GM18867 (cell line): ENCODE measurements at regions not wholly inside any gene's neighbourhood (a gene's known extent, or its start where the extent isn't known, plus 50 kb on each side); places are given as distances from the start of the nearest gene placed in this dataset.

Experiments
- ATAC-seq: cut with Tn5 transposase; IDR thresholded peaks from one replicate; pipeline ENCODE4 v1.9.1; 2021; ENCODE audit warnings: mild to moderate bottlenecking, moderate library complexity; ENCODE audit not compliant: unreplicated experiment

- ATAC-seq: no peak
These were observed 179.8 kb upstream of the S1PR3 start for GRCh38 chr9:88811511-88811910.

- no peak for ATAC-seq
These were observed 178.2 kb upstream of the S1PR3 start for GRCh38 chr9:88812938-88813637.

GRCh38 chr9:88813638-88814209, 177.5 kb upstream of the S1PR3 start:
- no peak for ATAC-seq

GRCh38 chr9:88814577-88814976, 176.7 kb upstream of the S1PR3 start:
- no peak for ATAC-seq

DNA sequence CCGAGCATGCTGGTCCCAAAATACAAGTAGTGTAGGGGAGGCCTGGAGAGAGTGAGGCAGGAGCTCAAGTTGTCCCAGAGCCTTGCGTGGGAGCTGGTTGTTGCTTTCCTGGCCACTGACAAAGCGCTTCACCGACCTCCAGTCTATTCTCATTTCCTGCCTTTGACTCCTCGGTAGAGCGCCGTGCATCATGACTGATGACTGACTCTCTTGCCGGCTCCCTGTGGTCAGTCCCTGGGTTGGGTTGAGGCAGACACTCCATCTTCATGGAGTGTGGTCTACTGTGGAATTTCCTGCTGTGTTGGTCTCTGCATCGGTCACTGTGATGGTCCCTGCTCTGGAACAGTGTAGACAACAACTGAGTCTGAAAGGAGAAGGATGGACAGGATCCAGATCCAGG, 175.1 kb upstream of the S1PR3 start:
- no peak for ATAC-seq

- ATAC-seq: no peak
These were observed 174.7 kb upstream of the S1PR3 start for GRCh38 chr9:88816591-88816990.

- no peak for ATAC-seq
These were observed 173.6 kb upstream of the S1PR3 start for GRCh38 chr9:88817628-88818027.

GRCh38 chr9:88818495-88819201, 172.6 kb upstream of the S1PR3 start:
- ATAC-seq: no peak

DNA sequence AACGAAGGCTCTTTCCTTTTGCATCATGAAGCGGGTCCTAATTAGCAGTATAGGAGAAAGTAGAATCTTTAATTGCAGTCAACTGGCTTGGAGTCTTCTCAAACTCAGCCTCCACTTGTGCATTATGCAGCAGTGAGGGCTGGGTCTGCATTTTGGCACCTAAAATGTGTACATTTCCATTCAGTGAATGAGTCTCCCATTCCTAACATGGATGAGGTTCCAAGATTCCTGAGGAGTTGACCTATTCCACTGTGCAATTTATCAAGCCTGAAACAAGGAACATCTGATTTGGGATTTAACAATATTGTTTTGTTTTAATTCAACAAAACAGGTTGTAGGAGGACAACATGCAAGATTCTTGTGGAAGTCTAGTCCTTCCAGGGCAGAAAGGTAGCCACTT, 171.8 kb upstream of the S1PR3 start:
- ATAC-seq: no peak

DNA sequence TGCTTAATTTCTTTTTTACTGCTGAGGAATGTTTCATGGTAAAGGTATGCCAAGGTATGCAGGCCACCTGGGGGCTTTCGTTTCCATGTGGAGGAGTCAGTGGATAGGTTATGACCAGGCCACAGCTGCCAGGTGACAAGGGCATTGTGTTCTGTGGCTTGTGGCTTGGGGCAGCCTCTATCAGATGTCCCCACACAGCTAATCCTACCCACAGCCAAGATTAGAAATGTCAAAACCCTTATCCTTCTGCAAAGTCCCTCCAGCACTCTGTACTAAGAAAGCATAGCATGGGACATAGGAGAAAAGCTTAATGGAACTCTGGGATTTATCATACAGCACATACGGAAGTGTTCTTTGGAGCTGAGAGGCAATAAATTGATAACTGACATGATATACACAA, 171.2 kb upstream of the S1PR3 start:
- no peak for ATAC-seq

DNA sequence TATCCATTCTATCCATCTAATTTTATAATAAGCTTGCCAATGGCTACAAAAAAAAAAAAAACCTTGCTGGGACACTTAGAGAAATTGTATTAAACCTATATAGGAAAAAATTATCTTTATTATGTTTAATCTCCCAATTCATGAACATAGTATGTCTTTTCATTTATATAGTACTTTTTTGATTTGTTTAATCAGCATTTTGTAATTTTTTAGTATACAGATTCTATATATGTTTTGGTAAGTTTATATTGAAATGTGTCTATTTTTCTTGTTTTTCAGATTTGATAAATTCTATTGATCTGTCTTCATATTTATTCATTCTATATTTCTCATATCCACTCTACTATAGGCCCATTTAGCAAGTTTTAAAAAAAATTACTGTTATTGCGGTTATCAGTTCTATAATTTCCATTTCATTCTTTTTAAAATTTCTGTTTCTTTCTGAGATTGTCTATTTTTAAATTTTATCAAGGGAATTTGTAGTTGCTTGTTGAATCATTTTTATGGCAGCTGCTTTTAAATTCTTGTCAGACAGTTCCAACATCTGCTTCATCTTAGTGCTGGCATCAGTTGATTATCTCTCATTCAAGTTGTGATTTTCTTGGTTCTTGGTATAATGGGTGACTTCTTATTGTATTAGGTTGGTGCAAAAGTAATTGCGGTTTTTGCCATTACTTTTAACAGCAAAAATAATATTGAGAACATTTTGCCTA, 170.1 kb upstream of the S1PR3 start:
- no peak for ATAC-seq

DNA sequence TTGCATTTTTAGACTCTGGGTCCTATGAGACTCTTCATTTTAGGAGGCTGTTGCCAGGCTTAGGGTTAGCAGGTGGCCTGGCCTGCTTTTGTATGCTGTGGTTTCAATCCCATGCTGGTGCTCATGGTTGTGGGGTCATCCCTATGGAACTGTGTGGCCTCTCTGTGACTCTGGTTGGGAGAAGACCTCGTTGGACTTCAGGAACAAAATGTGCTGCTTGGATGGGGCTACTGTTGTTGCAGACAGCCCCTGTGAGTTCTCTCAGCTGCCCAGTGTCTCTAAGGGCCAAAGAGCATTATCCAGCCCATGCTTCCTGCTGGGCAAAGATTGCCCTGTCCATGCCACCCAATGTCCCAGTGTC, 169.5 kb upstream of the S1PR3 start:
- no peak for ATAC-seq

DNA sequence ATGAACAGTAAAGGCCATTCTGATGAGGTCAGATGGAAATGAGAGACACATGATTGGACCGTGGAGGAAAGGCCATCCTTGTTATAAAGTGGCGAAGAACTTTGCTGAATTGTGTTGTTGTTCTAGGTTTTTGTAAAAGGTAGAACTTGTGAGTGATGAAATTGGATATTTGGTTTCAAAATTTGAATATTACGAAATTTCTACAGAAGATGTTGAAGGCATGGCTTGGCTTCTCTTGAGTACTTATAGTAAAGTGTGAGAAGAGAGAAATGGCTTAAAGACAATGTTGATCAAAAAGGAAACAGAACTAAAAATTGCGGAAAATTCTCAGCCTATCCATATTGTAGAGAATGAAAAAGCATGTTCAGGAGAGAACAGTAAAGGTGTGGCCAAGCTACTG, 166.6 kb upstream of the S1PR3 start:
- no peak for ATAC-seq

- ATAC-seq: no peak
These were observed 165.1 kb upstream of the S1PR3 start for GRCh38 chr9:88826181-88826580.

- ATAC-seq: no peak
These were observed 164.5 kb upstream of the S1PR3 start for GRCh38 chr9:88826771-88827181.

GRCh38 chr9:88828018-88828417, 163.2 kb upstream of the S1PR3 start:
- no peak for ATAC-seq

GRCh38 chr9:88828492-88828974, 162.7 kb upstream of the S1PR3 start:
- ATAC-seq: no peak

DNA sequence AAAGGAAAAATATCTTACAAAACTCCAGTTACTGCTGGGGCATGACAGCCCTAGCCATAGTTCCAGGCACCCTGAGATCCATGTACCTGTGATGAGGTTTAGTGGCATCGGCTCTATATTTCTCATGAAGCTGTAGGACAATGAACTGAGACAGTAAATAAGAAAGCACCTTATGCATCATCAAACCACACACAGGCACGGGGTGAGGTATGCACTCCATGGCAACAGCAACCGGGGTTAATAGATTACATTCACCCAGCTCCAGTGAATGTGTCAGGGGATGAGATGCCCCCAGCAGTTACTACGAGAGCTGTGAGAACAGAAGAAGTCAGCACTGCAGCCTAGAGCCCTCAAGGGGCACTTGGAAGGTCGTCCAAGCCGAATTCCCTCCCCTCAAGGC, 162.0 kb upstream of the S1PR3 start:
- ATAC-seq: peak; percentile 67

DNA sequence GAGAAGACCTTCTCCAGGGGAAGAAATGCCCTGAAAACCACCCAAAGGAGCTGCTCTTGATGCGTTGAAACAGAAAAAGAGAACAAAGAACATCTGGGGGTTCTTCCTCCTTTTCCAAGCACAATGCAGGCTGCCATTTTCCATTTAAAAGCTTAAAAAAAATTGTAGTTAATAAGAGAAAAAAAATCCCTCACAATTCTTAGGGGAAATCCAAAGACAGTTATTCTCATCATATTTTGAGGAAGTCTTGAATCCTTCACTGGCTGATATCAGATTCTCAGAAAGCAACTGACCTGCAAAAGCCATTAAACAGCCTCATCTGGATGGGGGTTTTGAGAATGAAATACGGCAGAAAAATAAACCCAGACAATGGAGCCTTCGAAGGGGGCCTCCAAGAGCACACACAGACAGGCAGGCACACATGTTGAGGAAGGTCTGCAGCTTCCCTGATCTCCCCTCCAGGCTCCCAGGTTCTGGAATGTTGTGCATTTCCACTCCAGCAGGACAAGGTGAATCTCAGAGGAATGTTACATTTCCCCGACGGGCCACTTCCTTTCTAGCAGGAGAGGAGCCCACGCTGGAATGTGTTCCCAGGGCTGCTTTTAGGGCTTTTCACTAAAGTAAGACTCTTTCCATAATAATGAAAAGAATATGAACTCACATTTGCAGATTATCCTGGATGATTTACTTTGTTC, 159.4 kb upstream of the S1PR3 start:
- ATAC-seq: no peak

GRCh38 chr9:88833946-88834345, 157.3 kb upstream of the S1PR3 start:
- no peak for ATAC-seq

DNA sequence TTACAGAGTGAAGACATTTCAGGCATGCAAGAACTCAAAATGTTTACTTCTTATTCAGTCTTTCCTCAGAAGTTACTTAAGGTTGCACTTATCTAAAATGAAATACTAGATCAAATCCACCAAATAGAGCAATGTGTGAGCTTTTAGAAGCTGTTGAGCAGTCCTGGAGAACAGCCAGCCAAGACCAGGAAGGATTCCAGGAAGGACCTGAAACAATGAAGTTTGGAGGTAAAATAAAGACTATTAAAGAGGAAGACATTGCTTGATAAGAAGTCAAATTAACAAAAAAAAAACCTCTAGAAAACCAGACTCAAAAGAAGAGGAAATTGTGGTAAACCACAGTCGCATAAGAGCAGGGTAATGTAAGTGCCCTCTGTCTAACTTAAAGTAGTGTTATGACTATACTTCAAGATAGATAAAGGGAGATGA, 156.2 kb upstream of the S1PR3 start:
- peak; percentile 88 for ATAC-seq
